Activated T-cell treated with anti-CD3 and anti-CD28 coated beads, Interleukin-2, amount 50 U/mL, for 24 hours (primary cell): ENCODE measurements at regions not wholly inside any gene's neighbourhood (a gene's known extent, or its start where the extent isn't known, plus 50 kb on each side); places are given as distances from the start of the nearest gene placed in this dataset.
A peak's percentile ranks its signal among the peaks of the same experiment; 100 is the strongest.

Experiments
- DNase-seq: peaks from one replicate; pipeline ENCODE4 v3.0.0-alpha.2; 2020
- H3K27ac Mint-ChIP-seq: 2 replicates; pipeline ENCODE4 v1.8.0; 2020; ENCODE audit warnings: mild to moderate bottlenecking, mixed read lengths
- H3K27me3 Mint-ChIP-seq: 2 replicates; pipeline ENCODE4 v1.8.0; 2020; ENCODE audit warnings: mixed read lengths
- H3K36me3 Mint-ChIP-seq: 2 replicates; pipeline ENCODE4 v1.8.0; 2020; ENCODE audit warnings: low read depth, mixed read lengths
- H3K4me1 Mint-ChIP-seq: 2 replicates; pipeline ENCODE4 v1.8.0; 2020; ENCODE audit warnings: low read depth, mixed read lengths
- H3K4me3 Mint-ChIP-seq: 2 replicates; pipeline ENCODE4 v1.8.0; 2020; ENCODE audit warnings: mild to moderate bottlenecking, moderate library complexity, mixed read lengths
- H3K9me3 Mint-ChIP-seq: 2 replicates; pipeline ENCODE4 v1.8.0; 2020; ENCODE audit warnings: mixed read lengths

- H3K36me3 Mint-ChIP-seq, result no peaks in the 10 kb centered on the region
- H3K4me3 Mint-ChIP-seq, result no peak overlapping the region
- no peaks in the 10 kb centered on the region for H3K9me3 Mint-ChIP-seq
- no peak overlapping the region for H3K27ac Mint-ChIP-seq
- H3K27me3 Mint-ChIP-seq, result no peaks in the 10 kb centered on the region
- DNase-seq, result no peak
- peaks cover 8% of the 10 kb centered on the region for H3K4me1 Mint-ChIP-seq
These were observed 65.3 kb upstream of the C1QTNF7 start for GRCh38 chr4:15362541-15362940.

- H3K4me3 Mint-ChIP-seq, result no peak overlapping the region
- H3K4me1 Mint-ChIP-seq, result peaks cover 16% of the 10 kb centered on the region
- no peaks in the 10 kb centered on the region for H3K9me3 Mint-ChIP-seq
- no peak overlapping the region for H3K27ac Mint-ChIP-seq
- no peaks in the 10 kb centered on the region for H3K36me3 Mint-ChIP-seq
- no peak for DNase-seq
- H3K27me3 Mint-ChIP-seq, result no peaks in the 10 kb centered on the region
These were observed 63.6 kb upstream of the C1QTNF7 start for GRCh38 chr4:15364183-15364582.

GRCh38 chr4:15365641-15366040, 62.2 kb upstream of the C1QTNF7 start:
- Mint-ChIP-seq H3K4me3 (no peak overlapping the region), H3K4me1 (peaks cover 16% of the 10 kb centered on the region), H3K36me3 (no peaks in the 10 kb centered on the region), H3K27ac (no peak overlapping the region), H3K27me3 (no peaks in the 10 kb centered on the region), H3K9me3 (no peaks in the 10 kb centered on the region)
- no peak for DNase-seq

GRCh38 chr4:15366721-15367120, 61.1 kb upstream of the C1QTNF7 start:
- no peak for DNase-seq
- no peak overlapping the region for H3K27ac Mint-ChIP-seq
- peaks cover 16% of the 10 kb centered on the region for H3K4me1 Mint-ChIP-seq

GRCh38 chr4:15368856-15369255, 59.0 kb upstream of the C1QTNF7 start:
- Mint-ChIP-seq H3K9me3 (no peaks in the 10 kb centered on the region), H3K36me3 (no peaks in the 10 kb centered on the region), H3K4me3 (no peak overlapping the region), H3K4me1 (peaks cover 20% of the 10 kb centered on the region), H3K27ac (no peak overlapping the region), H3K27me3 (no peaks in the 10 kb centered on the region)
- no peak for DNase-seq

More at GRCh38 chr4:15366721-15367120, 61.1 kb upstream of the C1QTNF7 start:
- Mint-ChIP-seq H3K27me3 (no peaks in the 10 kb centered on the region), H3K4me3 (no peak overlapping the region), H3K36me3 (no peaks in the 10 kb centered on the region), H3K9me3 (no peaks in the 10 kb centered on the region)

- H3K27me3 Mint-ChIP-seq, result no peaks in the 10 kb centered on the region
- H3K36me3 Mint-ChIP-seq, result no peaks in the 10 kb centered on the region
- DNase-seq, result no peak
- H3K27ac Mint-ChIP-seq, result no peak overlapping the region
- H3K4me1 Mint-ChIP-seq, result peaks cover 25% of the 10 kb centered on the region
- H3K4me3 Mint-ChIP-seq, result no peak overlapping the region
- no peaks in the 10 kb centered on the region for H3K9me3 Mint-ChIP-seq
These were observed 57.5 kb upstream of the C1QTNF7 start for GRCh38 chr4:15370296-15370695.

- no peak for DNase-seq
- Mint-ChIP-seq H3K9me3 (no peaks in the 10 kb centered on the region), H3K27ac (no peak overlapping the region), H3K27me3 (no peaks in the 10 kb centered on the region), H3K4me1 (peaks cover 44% of the 10 kb centered on the region), H3K36me3 (no peaks in the 10 kb centered on the region), H3K4me3 (no peak overlapping the region)
These were observed 54.5 kb upstream of the C1QTNF7 start for GRCh38 chr4:15373363-15373762.

- no peaks in the 10 kb centered on the region for H3K36me3 Mint-ChIP-seq
- no peaks in the 10 kb centered on the region for H3K9me3 Mint-ChIP-seq
- peaks cover 41% of the 10 kb centered on the region for H3K4me1 Mint-ChIP-seq
- H3K27ac Mint-ChIP-seq, result no peak overlapping the region
- no peaks in the 10 kb centered on the region for H3K27me3 Mint-ChIP-seq
- no peak for DNase-seq
- no peak overlapping the region for H3K4me3 Mint-ChIP-seq
These were observed 53.2 kb upstream of the C1QTNF7 start for GRCh38 chr4:15374656-15375055.

GRCh38 chr4:15375667-15376066, 52.2 kb upstream of the C1QTNF7 start:
- no peak for DNase-seq
- H3K36me3 Mint-ChIP-seq, result no peaks in the 10 kb centered on the region
- H3K27me3 Mint-ChIP-seq, result no peaks in the 10 kb centered on the region
- peaks cover 41% of the 10 kb centered on the region for H3K4me1 Mint-ChIP-seq
- no peaks in the 10 kb centered on the region for H3K9me3 Mint-ChIP-seq
- H3K27ac Mint-ChIP-seq, result peak overlapping the region; percentile 3
- no peak overlapping the region for H3K4me3 Mint-ChIP-seq

- H3K4me1 Mint-ChIP-seq, result peaks cover 41% of the 10 kb centered on the region
- no peaks in the 10 kb centered on the region for H3K9me3 Mint-ChIP-seq
- no peaks in the 10 kb centered on the region for H3K36me3 Mint-ChIP-seq
- H3K27me3 Mint-ChIP-seq, result no peaks in the 10 kb centered on the region
- no peak overlapping the region for H3K27ac Mint-ChIP-seq
- H3K4me3 Mint-ChIP-seq, result no peak overlapping the region
- no peak for DNase-seq
These were observed 51.7 kb upstream of the C1QTNF7 start for GRCh38 chr4:15376145-15376544.

- Mint-ChIP-seq H3K27ac (no peak overlapping the region), H3K9me3 (no peaks in the 10 kb centered on the region)
These were observed 51.2 kb upstream of the C1QTNF7 start for GRCh38 chr4:15376594-15376993.

More at GRCh38 chr4:15376594-15376993, 51.2 kb upstream of the C1QTNF7 start:
- DNase-seq, result no peak
- no peaks in the 10 kb centered on the region for H3K36me3 Mint-ChIP-seq
- no peak overlapping the region for H3K4me3 Mint-ChIP-seq
- H3K27me3 Mint-ChIP-seq, result no peaks in the 10 kb centered on the region
- peaks cover 41% of the 10 kb centered on the region for H3K4me1 Mint-ChIP-seq
